HL-60 (cell line): ENCODE measurements at regions not wholly inside any gene's neighbourhood (a gene's known extent, or its start where the extent isn't known, plus 50 kb on each side); places are given as distances from the start of the nearest gene placed in this dataset.

Experiments
- DNase-seq, 2 experiments: peaks; one replicate each; pipeline ENCODE4 v3.0.0-alpha.2; 2010 to 2020; ENCODE audit warnings: low read depth in 1 of 2, low spot score in 1 of 2
- H3K27ac ChIP-seq: fragments of 250-450 bp; sonication (Bioruptor Pico); replicated peaks from 2 replicates; pipeline ENCODE4 v1.5.1; 2020; ENCODE audit warnings: mild to moderate bottlenecking, moderate library complexity
- H3K27me3 ChIP-seq: fragments of 250-450 bp; sonication (Bioruptor Pico); 2 replicates; pipeline ENCODE4 v1.5.1; 2021; ENCODE audit warnings: mild to moderate bottlenecking, moderate library complexity; ENCODE audit not compliant: insufficient read depth, poor library complexity, severe bottlenecking
- H3K4me3 ChIP-seq: replicated peaks from 2 replicates; pipeline ENCODE4 v1.5.1; 2011; ENCODE audit warnings: mild to moderate bottlenecking, control low read depth, low read length; ENCODE audit not compliant: insufficient read depth
- CTCF ChIP-seq: IDR thresholded peaks from one replicate; pipeline ENCODE4 v1.5.1; 2011; ENCODE audit warnings: low read length, control low read depth, inconsistent platforms; ENCODE audit not compliant: insufficient read depth
- GABPA ChIP-seq: IDR thresholded peaks from 2 replicates; pipeline ENCODE4 v1.6.1; 2012; ENCODE audit warnings: low read depth
- POLR2AphosphoS5 ChIP-seq: IDR thresholded peaks from 2 replicates; pipeline ENCODE4 v1.6.1; 2012; ENCODE audit warnings: low read depth
- REST ChIP-seq: IDR thresholded peaks from 2 replicates; pipeline ENCODE4 v1.6.1; 2012; ENCODE audit warnings: low read depth; ENCODE audit not compliant: insufficient replicate concordance
- SPI1 ChIP-seq: IDR thresholded peaks from 2 replicates; pipeline ENCODE4 v1.6.1; 2012; ENCODE audit warnings: low read depth, mild to moderate bottlenecking, borderline replicate concordance

- H3K27me3 ChIP-seq: no peaks in the 10 kb centered on the region
- no peak for DNase-seq
- no peak overlapping the region for H3K27ac ChIP-seq
- H3K4me3 ChIP-seq: no peak overlapping the region
- TF ChIP-seq POLR2AphosphoS5 (no peak), SPI1 (no peak), GABPA (no peak), REST (no peak)
Observed at GRCh38 chr17:14756479-14756878, 455.6 kb downstream of the HS3ST3B1 start.

GRCh38 chr17:14755002-14755401, 454.1 kb downstream of the HS3ST3B1 start:
- TF ChIP-seq POLR2AphosphoS5 (no peak), CTCF (no peak), GABPA (no peak), SPI1 (no peak), REST (no peak)
- Histone ChIP-seq H3K27ac (no peak overlapping the region), H3K27me3 (no peaks in the 10 kb centered on the region), H3K4me3 (no peak overlapping the region)
- no peak for DNase-seq

- no peak overlapping the region for H3K4me3 ChIP-seq
- DNase-seq: no peak
- TF ChIP-seq CTCF (no peak), GABPA (no peak), POLR2AphosphoS5 (no peak), SPI1 (no peak), REST (no peak)
- H3K27me3 ChIP-seq: no peaks in the 10 kb centered on the region
- H3K27ac ChIP-seq: no peak overlapping the region
Observed at GRCh38 chr17:14753383-14753782, 452.5 kb downstream of the HS3ST3B1 start.
